ENCODE measurements at regions not wholly inside any gene's neighbourhood (a gene's known extent, or its start where the extent isn't known, plus 50 kb on each side); places are given as distances from the start of the nearest gene placed in this dataset.

DNA sequence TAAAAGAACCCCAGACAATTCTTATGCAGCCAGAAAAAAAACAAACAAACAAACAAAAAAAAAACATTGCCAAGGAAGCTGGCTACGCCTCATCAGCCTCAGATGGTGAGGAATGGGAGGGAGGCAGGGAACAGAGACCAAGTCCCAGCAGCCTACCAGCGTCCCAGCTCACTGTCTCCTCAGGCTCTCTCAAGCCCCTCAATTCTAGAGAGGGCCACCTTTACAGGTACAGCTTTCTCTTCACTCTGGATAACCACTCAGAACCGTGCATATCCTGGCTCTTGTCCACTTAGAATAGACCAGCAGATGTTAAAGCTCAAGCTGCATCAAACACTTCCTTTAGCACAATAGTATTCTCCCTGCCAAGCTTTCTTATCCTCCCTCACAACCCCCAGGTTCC lies 263.1 kb upstream of the CHAC2 start:
- intact Hi-C loops (cut with DNase I), result no loop called here
- no peak overlapping the region for H3K4me3 ChIP-seq
- WGBS, 2 donors, result 36 to 76% methylated on average over 3 of the region's 3 CpGs
- H3K9me3 ChIP-seq, result no peaks in the 10 kb centered on the region
- H3K27me3 ChIP-seq, result no peaks in the 10 kb centered on the region
- no peaks in the 10 kb centered on the region for H3K36me3 ChIP-seq
- H3K4me1 ChIP-seq, result peaks cover 0 to under 1% (median 0%) of the 10 kb centered on the region in 4 donors
- TF ChIP-seq POLR2A (IDR thresholded peaks at IDR 0.05), result no peak
- no peak for TF ChIP-seq EP300 (IDR thresholded peaks at IDR 0.05)
- no peak for TF ChIP-seq POLR2AphosphoS5 (IDR thresholded peaks at IDR 0.05)
- TF ChIP-seq, protein P1, sequence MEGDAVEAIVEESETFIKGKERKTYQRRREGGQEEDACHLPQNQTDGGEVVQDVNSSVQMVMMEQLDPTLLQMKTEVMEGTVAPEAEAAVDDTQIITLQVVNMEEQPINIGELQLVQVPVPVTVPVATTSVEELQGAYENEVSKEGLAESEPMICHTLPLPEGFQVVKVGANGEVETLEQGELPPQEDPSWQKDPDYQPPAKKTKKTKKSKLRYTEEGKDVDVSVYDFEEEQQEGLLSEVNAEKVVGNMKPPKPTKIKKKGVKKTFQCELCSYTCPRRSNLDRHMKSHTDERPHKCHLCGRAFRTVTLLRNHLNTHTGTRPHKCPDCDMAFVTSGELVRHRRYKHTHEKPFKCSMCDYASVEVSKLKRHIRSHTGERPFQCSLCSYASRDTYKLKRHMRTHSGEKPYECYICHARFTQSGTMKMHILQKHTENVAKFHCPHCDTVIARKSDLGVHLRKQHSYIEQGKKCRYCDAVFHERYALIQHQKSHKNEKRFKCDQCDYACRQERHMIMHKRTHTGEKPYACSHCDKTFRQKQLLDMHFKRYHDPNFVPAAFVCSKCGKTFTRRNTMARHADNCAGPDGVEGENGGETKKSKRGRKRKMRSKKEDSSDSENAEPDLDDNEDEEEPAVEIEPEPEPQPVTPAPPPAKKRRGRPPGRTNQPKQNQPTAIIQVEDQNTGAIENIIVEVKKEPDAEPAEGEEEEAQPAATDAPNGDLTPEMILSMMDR (IDR thresholded peaks at IDR 0.05), result no peak
- H3K27ac ChIP-seq, result no peak overlapping the region
- no peak for DNase-seq

DNA sequence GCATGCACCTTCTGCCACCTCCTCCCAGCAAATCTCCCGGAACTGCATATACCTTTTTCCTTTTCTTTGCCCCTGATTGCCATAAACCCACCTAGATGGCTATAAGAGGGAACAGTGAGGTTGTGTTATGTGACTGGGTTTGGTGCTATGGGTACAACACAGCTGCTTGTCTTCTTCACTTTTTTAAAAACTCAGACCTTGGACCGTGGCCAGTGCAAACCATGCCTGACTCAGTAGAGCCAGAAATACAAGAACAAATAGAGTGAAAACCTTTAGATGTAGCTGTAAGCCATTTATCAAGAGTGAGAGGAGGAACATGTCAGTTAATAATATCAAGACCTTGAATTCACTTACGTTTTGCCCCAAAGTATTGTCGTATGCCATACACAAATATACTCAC lies 267.4 kb upstream of the CHAC2 start:
- DNase-seq, result no peak
- Histone ChIP-seq H3K27ac (no peak overlapping the region), H3K9me3 (no peaks in the 10 kb centered on the region), H3K4me1 (peaks cover 0 to 36% (median 31%) of the 10 kb centered on the region in 4 donors), H3K36me3 (no peaks in the 10 kb centered on the region), H3K27me3 (no peaks in the 10 kb centered on the region), H3K4me3 (no peak overlapping the region)
- TF ChIP-seq POLR2A (IDR thresholded peaks at IDR 0.05), result no peak
- no peak for TF ChIP-seq EP300 (IDR thresholded peaks at IDR 0.05)
- TF ChIP-seq, protein P1 (IDR thresholded peaks at IDR 0.05), result no peak
- TF ChIP-seq POLR2AphosphoS5 (IDR thresholded peaks at IDR 0.05), result no peak
- 87 to 93% methylated on average over 4 of the region's 4 CpGs for WGBS, 2 donors
- intact Hi-C loops (cut with DNase I), result no loop called here

DNA sequence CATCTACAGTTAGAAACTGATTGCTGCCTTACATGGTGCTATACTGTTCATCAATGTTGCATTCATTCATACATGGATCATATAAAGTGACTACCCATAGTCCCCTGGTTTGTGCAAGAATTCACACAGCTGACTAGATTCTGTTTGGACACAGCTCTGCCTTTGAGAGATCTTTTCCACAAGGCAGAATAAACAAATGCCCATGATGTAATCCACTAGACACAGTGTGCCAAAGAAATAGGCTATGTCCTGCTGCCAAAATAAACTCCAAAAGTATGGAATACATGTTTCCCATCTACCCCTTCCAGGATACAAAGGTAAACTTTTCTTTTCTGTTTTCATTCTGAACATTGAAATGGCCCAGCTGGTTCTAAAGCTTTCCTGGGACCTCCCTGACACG lies 269.4 kb upstream of the CHAC2 start:
- H3K4me1 ChIP-seq, result peaks cover 0 to 36% (median 31%) of the 10 kb centered on the region in 4 donors
- no peak overlapping the region for H3K4me3 ChIP-seq
- intact Hi-C loops (cut with DNase I), result no loop called here
- peak in 2 of 4 donors; percentile 35 to 40 for TF ChIP-seq POLR2AphosphoS5 (IDR thresholded peaks at IDR 0.05)
- TF ChIP-seq EP300 (IDR thresholded peaks at IDR 0.05), result no peak
- no peak for TF ChIP-seq POLR2A (IDR thresholded peaks at IDR 0.05)
- peak overlapping the region; percentile 29 to 68 (median 55) for H3K27ac ChIP-seq
- WGBS, 2 donors, result 74 to 76% methylated on average over 1 of the region's 1 CpG
- H3K27me3 ChIP-seq, result no peaks in the 10 kb centered on the region
- H3K36me3 ChIP-seq, result no peaks in the 10 kb centered on the region
- H3K9me3 ChIP-seq, result no peaks in the 10 kb centered on the region
- no peak for DNase-seq

DNA sequence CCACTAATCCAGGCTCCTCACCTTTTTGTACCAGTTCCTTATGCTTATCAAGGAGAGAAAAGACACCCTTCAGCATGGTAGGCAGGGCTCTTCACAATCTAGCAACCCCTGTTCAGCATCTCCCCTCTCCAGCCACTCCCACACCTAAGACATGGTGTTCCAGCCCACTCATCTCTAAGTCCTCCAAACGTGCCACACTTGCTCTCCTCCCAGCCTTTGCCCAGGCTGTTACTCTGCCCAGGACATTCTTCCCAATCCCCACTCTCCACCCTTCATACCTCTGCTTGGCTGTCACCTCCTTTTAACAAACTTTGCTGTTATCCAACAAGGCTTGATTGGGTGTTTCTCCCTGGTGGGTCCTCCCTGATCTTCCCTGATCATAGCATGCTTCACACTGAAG lies 270.6 kb upstream of the CHAC2 start:
- Histone ChIP-seq H3K4me3 (no peak overlapping the region), H3K27me3 (no peaks in the 10 kb centered on the region), H3K36me3 (no peaks in the 10 kb centered on the region), H3K27ac (peak overlapping the region in 3 of 4 donors; percentile 30 to 68 (median 65)), H3K4me1 (peaks cover 0 to 36% (median 31%) of the 10 kb centered on the region in 4 donors), H3K9me3 (no peaks in the 10 kb centered on the region)
- intact Hi-C loops (cut with DNase I), result no loop called here
- no peak for DNase-seq
- TF ChIP-seq POLR2A (IDR thresholded peaks at IDR 0.05) (no peak), POLR2AphosphoS5 (IDR thresholded peaks at IDR 0.05) (no peak), EP300 (IDR thresholded peaks at IDR 0.05) (no peak)
- TF ChIP-seq, protein P1 (IDR thresholded peaks at IDR 0.05), result no peak
- 34 to 50% methylated on average over 1 of the region's 1 CpG for WGBS, 2 donors

DNA sequence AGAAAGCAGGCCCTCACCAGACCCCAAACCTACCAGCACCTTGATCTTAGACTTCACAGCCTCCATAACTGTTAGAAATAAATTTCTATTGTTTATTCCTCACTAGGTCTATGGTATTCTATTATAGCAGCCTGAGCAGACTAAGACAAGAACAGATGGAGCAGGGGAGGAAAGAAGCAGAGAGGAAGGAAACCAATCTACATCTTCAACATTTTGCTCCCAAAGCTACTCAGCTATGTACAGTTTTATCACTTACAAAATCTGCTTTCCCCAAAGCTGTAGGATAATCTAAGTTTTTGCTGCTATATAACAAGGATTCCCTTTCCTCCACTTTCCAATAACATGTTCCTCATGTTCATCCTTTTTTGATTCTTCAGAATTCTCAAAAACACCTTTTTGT lies 274.4 kb upstream of the CHAC2 start:
- no peaks in the 10 kb centered on the region for H3K36me3 ChIP-seq
- H3K4me1 ChIP-seq, result peaks cover 0 to 34% (median 32%) of the 10 kb centered on the region in 4 donors
- intact Hi-C loops (cut with DNase I), result no loop called here
- H3K4me3 ChIP-seq, result no peak overlapping the region
- TF ChIP-seq POLR2A (IDR thresholded peaks at IDR 0.05), result no peak
- TF ChIP-seq POLR2AphosphoS5 (IDR thresholded peaks at IDR 0.05), result no peak
- no peak for TF ChIP-seq EP300 (IDR thresholded peaks at IDR 0.05)
- TF ChIP-seq, protein P1 (IDR thresholded peaks at IDR 0.05), result no peak
- no peak for DNase-seq
- no peaks in the 10 kb centered on the region for H3K9me3 ChIP-seq
- no peaks in the 10 kb centered on the region for H3K27me3 ChIP-seq
- no peak overlapping the region for H3K27ac ChIP-seq

All from sigmoid colon (tissue), 6 donors.